SK-N-MC (cell line): ENCODE measurements at regions not wholly inside any gene's neighbourhood (a gene's known extent, or its start where the extent isn't known, plus 50 kb on each side); places are given as distances from the start of the nearest gene placed in this dataset.

Source experiments
- DNase-seq: peaks from one replicate; pipeline ENCODE4 v3.0.0-alpha.2; 2011; ENCODE audit warnings: low read depth, low spot score
- H3K27ac ChIP-seq: fragments of 200-600 bp; sonication (generic); 2 replicates; pipeline ENCODE4 v1.5.1; 2016; ENCODE audit warnings: mixed run types
- H3K36me3 ChIP-seq: fragments of 200-600 bp; sonication (generic); 2 replicates; pipeline ENCODE4 v1.6.1; 2017; ENCODE audit warnings: antibody characterized with exemption, low read length, mixed read lengths; ENCODE audit not compliant: insufficient read depth
- H3K4me3 ChIP-seq: fragments of 200-600 bp; sonication (generic); 2 replicates; pipeline ENCODE4 v1.5.1; 2016
- H3K9ac ChIP-seq: fragments of 200-600 bp; sonication (generic); 2 replicates; pipeline ENCODE4 v1.8.0; 2017; ENCODE audit warnings: mixed run types, mixed read lengths; ENCODE audit not compliant: insufficient read length
- H3K9me3 ChIP-seq: fragments of 200-600 bp; sonication (generic); 2 replicates; pipeline ENCODE4 v1.6.1; 2017; ENCODE audit warnings: low read depth, mild to moderate bottlenecking, antibody characterized with exemption, low read length, moderate library complexity, mixed read lengths
- EZH2 ChIP-seq: fragments of 200-600 bp; sonication (generic); IDR thresholded peaks from one replicate; pipeline ENCODE4 v1.6.1; 2017; ENCODE audit warnings: antibody characterized with exemption
- FOXP2 ChIP-seq: optimal IDR thresholded peaks from 2 replicates; pipeline ENCODE3; 2011; ENCODE audit warnings: mild to moderate bottlenecking, moderate library complexity; ENCODE audit not compliant: insufficient read depth; ENCODE audit errors: extremely low read length, control extremely low read depth
- POLR2AphosphoS5 ChIP-seq: IDR thresholded peaks from 2 replicates; pipeline ENCODE4 v1.6.1; 2012; ENCODE audit warnings: mild to moderate bottlenecking, low read depth, low read length, borderline replicate concordance

DNA sequence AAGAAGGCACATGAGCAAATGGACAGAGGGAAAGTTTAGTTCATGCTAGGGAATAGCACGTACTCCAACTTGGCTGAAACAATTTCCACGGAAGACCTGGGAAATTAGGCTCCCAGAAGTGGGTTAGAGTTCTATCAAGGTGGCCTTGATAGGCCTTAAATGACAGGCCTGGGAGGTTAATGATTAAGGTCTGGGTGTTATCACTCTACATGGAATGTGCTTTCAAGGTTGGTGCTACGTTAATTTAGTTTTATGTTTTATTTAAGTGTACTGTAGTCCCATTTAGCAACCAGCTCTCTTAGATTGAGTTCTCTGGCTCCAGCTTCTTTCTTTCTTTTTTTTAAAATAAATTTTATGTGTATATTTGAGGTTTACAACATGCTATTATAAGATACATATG is 121.4 kb upstream of the MEF2C start:
- no peak overlapping the region for H3K27ac ChIP-seq
- TF ChIP-seq FOXP2: no peak
- no peak for TF ChIP-seq EZH2
- no peak for TF ChIP-seq POLR2AphosphoS5
- no peak overlapping the region for H3K9ac ChIP-seq
- H3K9me3 ChIP-seq: no peaks in the 10 kb centered on the region
- no peaks in the 10 kb centered on the region for H3K36me3 ChIP-seq
- no peak for DNase-seq
- H3K4me3 ChIP-seq: no peak overlapping the region

DNA sequence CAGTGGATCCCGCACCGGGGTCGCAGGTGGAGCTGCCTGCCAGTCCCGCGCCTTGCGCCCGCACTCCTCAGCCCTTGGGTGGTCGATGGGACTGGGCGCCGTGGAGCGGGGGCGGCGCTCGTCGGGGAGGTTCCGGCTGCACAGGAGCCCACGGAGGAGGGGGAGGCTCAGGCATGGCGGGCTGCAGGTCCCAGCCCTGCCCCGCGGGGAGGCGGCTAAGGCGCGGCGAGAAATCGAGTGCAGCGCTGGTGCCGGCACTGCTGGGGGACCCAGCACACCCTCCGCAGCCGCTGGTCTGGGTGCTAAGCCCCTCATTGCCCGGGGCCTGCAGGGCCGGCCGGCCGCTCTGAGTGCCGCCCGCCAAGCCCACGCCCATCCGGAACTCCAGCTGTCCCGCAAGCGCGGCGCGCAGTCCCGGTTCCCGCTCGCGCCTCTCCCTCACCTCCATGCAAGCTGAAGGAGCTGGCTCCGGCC is 120.6 kb upstream of the MEF2C start:
- H3K9me3 ChIP-seq: no peaks in the 10 kb centered on the region
- no peaks in the 10 kb centered on the region for H3K36me3 ChIP-seq
- TF ChIP-seq FOXP2: no peak
- TF ChIP-seq POLR2AphosphoS5: no peak
- TF ChIP-seq EZH2: no peak
- DNase-seq: no peak
- no peak overlapping the region for H3K4me3 ChIP-seq
- H3K27ac ChIP-seq: no peak overlapping the region
- no peak overlapping the region for H3K9ac ChIP-seq

DNA sequence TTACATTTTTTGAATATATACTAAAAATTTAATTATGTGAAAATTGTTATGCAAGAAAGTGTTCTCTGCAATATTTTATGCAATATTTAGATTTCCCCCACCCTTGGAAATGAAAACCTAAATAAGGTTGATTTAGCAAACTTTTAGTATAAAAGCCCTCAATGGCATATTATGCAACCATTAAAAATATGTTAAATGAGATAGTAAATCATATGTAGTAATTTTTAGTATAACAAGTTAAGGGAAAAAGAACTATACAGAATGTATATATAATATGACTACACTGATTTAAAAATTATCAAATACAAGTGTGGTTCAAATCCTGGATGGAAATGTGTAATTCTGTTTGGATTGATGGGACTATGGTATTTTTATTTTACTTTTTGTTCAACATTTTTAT is 116.9 kb upstream of the MEF2C start:
- no peak overlapping the region for H3K27ac ChIP-seq
- TF ChIP-seq EZH2 (no peak), POLR2AphosphoS5 (no peak), FOXP2 (no peak)
- H3K9ac ChIP-seq: no peak overlapping the region
- H3K9me3 ChIP-seq: no peaks in the 10 kb centered on the region
- no peaks in the 10 kb centered on the region for H3K36me3 ChIP-seq
- no peak for DNase-seq
- H3K4me3 ChIP-seq: no peak overlapping the region

DNA sequence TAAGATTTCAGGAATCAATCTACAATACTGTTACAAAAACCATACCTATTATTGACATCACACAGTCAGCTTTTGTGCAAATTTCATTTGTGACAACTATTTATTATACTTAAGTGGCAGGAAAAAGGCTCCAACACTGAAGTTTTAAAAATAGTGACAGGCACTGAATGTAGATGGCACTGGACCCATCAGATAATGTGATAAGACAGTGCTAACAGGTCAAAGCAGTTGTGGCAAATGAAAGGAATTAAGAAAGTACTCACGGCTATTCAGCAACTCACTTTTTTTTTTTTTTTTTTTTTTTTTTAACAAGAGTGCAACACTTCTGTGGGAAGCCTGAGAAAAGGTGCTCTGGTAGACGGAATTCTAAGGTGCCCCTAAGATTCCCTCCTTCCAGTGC is 115.0 kb upstream of the MEF2C start:
- no peaks in the 10 kb centered on the region for H3K36me3 ChIP-seq
- no peak overlapping the region for H3K27ac ChIP-seq
- H3K9me3 ChIP-seq: no peaks in the 10 kb centered on the region
- no peak for DNase-seq
- H3K4me3 ChIP-seq: no peak overlapping the region
- no peak for TF ChIP-seq FOXP2
- TF ChIP-seq EZH2: no peak
- no peak for TF ChIP-seq POLR2AphosphoS5
- no peak overlapping the region for H3K9ac ChIP-seq

DNA sequence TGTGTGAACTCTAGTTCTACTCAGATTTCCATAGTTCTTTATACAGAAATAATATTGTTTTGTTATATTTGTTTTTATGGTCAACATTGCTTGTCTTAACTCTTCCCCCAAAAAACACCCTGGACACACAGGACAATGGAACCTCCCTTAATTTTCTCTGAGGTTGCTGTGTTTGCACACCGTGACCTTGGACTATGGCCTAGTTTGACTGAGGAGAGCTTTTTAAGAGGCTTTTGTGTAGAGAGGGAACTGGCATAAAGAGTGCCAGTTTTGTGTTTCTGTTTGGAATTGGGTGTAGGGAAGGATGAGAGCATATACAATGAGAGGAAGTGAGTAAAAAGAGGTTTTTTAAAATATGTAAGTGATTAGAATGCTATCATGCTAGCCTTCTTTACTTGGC is 101.1 kb upstream of the MEF2C start:
- no peak for TF ChIP-seq POLR2AphosphoS5
- no peak for TF ChIP-seq EZH2
- no peak for TF ChIP-seq FOXP2
- H3K27ac ChIP-seq: no peak overlapping the region
- no peak overlapping the region for H3K9ac ChIP-seq
- no peaks in the 10 kb centered on the region for H3K9me3 ChIP-seq
- H3K36me3 ChIP-seq: no peaks in the 10 kb centered on the region
- H3K4me3 ChIP-seq: no peak overlapping the region
- DNase-seq: no peak

DNA sequence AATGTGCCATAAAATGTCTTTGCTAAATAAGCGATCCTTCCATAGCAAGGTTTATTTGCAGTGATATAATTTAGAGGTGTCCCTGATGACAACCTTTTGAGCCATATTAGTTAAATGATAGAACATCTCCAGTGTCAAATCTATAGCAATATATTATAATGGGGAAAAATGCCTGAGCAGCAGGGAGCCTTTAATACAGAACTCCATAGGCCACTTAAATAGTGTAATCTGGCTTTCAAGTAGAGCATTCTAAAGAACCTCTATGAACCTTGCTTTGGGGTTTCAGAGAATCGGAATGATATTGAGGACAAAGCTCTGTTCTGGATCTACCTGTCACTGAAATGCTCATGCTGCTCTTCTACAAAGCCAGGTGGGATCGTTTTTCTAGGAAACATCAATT is 96.7 kb upstream of the MEF2C start:
- no peak for DNase-seq
- H3K9ac ChIP-seq: no peak overlapping the region
- peak overlapping the region; percentile 69 for H3K27ac ChIP-seq
- TF ChIP-seq POLR2AphosphoS5 (no peak), FOXP2 (no peak), EZH2 (no peak)
- no peaks in the 10 kb centered on the region for H3K9me3 ChIP-seq
- H3K36me3 ChIP-seq: no peaks in the 10 kb centered on the region
- peak overlapping the region; percentile 42; the same call in 1 of the 2 replicates for H3K4me3 ChIP-seq

DNA sequence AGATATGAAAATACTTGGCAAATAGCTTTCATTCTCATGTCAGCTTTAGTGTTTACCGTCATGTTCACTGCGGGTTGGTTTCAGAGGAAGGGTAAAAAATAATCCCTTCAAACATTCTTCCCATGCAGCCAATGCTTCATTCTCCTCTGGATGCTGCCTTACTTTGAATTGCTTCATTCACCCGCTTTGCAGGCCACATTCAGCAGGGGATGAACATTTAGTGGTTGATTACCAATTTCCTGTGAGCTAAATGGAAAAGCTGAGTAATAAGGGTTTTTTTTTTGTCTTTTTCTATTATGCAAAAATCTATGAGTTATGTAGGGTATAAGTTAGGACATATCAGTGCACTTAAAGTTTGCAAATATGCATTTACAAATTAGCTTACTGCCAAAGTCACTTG is 96.3 kb upstream of the MEF2C start:
- no peak overlapping the region for H3K9ac ChIP-seq
- peak overlapping the region; percentile 42; the same call in 1 of the 2 replicates for H3K4me3 ChIP-seq
- H3K9me3 ChIP-seq: no peaks in the 10 kb centered on the region
- no peaks in the 10 kb centered on the region for H3K36me3 ChIP-seq
- H3K27ac ChIP-seq: peak overlapping the region; percentile 69
- TF ChIP-seq FOXP2 (no peak), EZH2 (no peak), POLR2AphosphoS5 (no peak)
- peak; percentile 79 for DNase-seq

DNA sequence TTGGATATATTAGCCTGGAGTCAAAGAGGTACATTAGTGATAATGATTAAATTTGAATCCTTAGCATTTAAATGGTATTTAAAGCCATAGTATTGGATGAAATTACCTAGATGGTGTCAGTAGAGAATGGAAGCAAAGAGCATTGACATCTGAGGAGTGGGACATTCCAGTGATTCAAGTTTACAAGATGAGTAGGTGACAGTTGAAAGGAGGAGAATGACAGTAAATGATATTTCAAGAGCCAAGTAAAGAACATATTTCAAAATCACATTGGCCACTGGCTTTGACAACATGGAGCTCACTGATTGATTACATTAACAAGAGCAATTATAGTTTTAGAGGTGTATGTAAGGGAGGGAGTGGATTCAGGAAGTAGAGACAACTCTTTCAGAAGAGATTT is 93.9 kb upstream of the MEF2C start:
- no peak overlapping the region for H3K4me3 ChIP-seq
- no peak overlapping the region for H3K9ac ChIP-seq
- no peak for DNase-seq
- no peaks in the 10 kb centered on the region for H3K9me3 ChIP-seq
- no peak for TF ChIP-seq POLR2AphosphoS5
- TF ChIP-seq EZH2: no peak
- no peak for TF ChIP-seq FOXP2
- no peaks in the 10 kb centered on the region for H3K36me3 ChIP-seq
- H3K27ac ChIP-seq: no peak overlapping the region
